ENCODE measurements at regions not wholly inside any gene's neighbourhood (a gene's known extent, or its start where the extent isn't known, plus 50 kb on each side); places are given as distances from the start of the nearest gene placed in this dataset.
A peak's percentile ranks its signal among the peaks of the same experiment; 100 is the strongest.
"Not testable (repeated sequence)": the region's sequence is repeated elsewhere in the genome, so short reads cannot be mapped to it uniquely, and the experiment has no call there.

GRCh38 chr11:15300341-15300740 is 185.6 kb downstream of the INSC start:
- no peak for DNase-seq

GRCh38 chr11:15307619-15308024 is 192.9 kb downstream of the INSC start:
- DNase-seq = peak in 1 of 3 donors; percentile 5

- DNase-seq = no peak
Measured at GRCh38 chr11:15308840-15309239, 194.1 kb downstream of the INSC start.

GRCh38 chr11:15309296-15309695 is 194.6 kb downstream of the INSC start:
- DNase-seq = no peak

- DNase-seq = no peak
Measured at GRCh38 chr11:15313862-15314261, 199.1 kb downstream of the INSC start.

GRCh38 chr11:15318814-15319213 is 204.1 kb downstream of the INSC start:
- DNase-seq = no peak

- DNase-seq = no peak
Measured at GRCh38 chr11:15326520-15326919, 211.8 kb downstream of the INSC start.

GRCh38 chr11:15327786-15328231 is 213.1 kb downstream of the INSC start:
- DNase-seq = peak in 2 of 3 donors; percentile 2 to 22

GRCh38 chr11:15333407-15333806 is 218.7 kb downstream of the INSC start:
- DNase-seq = no peak

- DNase-seq = no peak
Measured at GRCh38 chr11:15334766-15335165, 220.0 kb downstream of the INSC start.

- no peak for DNase-seq
Measured at GRCh38 chr11:15336021-15336420, 221.3 kb downstream of the INSC start.

GRCh38 chr11:15339302-15339701 is 224.6 kb downstream of the INSC start:
- no peak for DNase-seq

GRCh38 chr11:15341587-15341986 is 226.9 kb downstream of the INSC start:
- DNase-seq = no peak

GRCh38 chr11:15342163-15342562 is 227.4 kb downstream of the INSC start:
- no peak for DNase-seq

GRCh38 chr11:15346907-15347306 is 232.2 kb downstream of the INSC start:
- no peak for DNase-seq

- DNase-seq = no peak
Measured at GRCh38 chr11:15347969-15348734, 233.4 kb downstream of the INSC start.

- no peak for DNase-seq
Measured at GRCh38 chr11:15349413-15349812, 234.7 kb downstream of the INSC start.

GRCh38 chr11:15361316-15361715 is 246.6 kb downstream of the INSC start:
- no peak for DNase-seq

GRCh38 chr11:15365286-15365685 is 250.6 kb downstream of the INSC start:
- DNase-seq = not testable (repeated sequence)

GRCh38 chr11:15367695-15368094 is 253.0 kb downstream of the INSC start:
- no peak for DNase-seq

- DNase-seq = no peak
Measured at GRCh38 chr11:15370495-15371147, 255.9 kb downstream of the INSC start.

- DNase-seq = no peak
Measured at GRCh38 chr11:15371533-15371932, 256.8 kb downstream of the INSC start.

GRCh38 chr11:15374418-15374817 is 259.7 kb downstream of the INSC start:
- no peak for DNase-seq

GRCh38 chr11:15378941-15379340 is 264.2 kb downstream of the INSC start:
- DNase-seq = no peak

All from suppressor macrophage treated with lipopolysaccharide for 1 hour (primary cell).